H9 (cell line): ENCODE measurements at regions not wholly inside any gene's neighbourhood (a gene's known extent, or its start where the extent isn't known, plus 50 kb on each side); places are given as distances from the start of the nearest gene placed in this dataset.

ENCODE experiments used
- DNase-seq: peaks from one replicate; pipeline ENCODE4 v3.0.0-alpha.2; 2017
- H2AFZ ChIP-seq: one replicate; pipeline ENCODE4 v1.6.1; 2013; ENCODE audit warnings: mild to moderate bottlenecking, low read length, control low read depth, moderate library complexity
- H2AK5ac ChIP-seq: 2 replicates; pipeline ENCODE4 v1.6.1; 2013; ENCODE audit warnings: low read length, control low read depth, mixed read lengths; ENCODE audit not compliant: insufficient read length
- H2BK120ac ChIP-seq: one replicate; pipeline ENCODE4 v1.6.1; 2013; ENCODE audit warnings: low read depth, mild to moderate bottlenecking, low read length, control low read depth, inconsistent platforms; ENCODE audit not compliant: poor library complexity, severe bottlenecking
- H2BK12ac ChIP-seq: 2 replicates; pipeline ENCODE4 v1.6.1; 2013; ENCODE audit warnings: low read length, control low read depth, mixed read lengths, low read depth; ENCODE audit not compliant: insufficient read length
- H2BK15ac ChIP-seq: 2 replicates; pipeline ENCODE4 v1.6.1; 2013; ENCODE audit warnings: low read depth, low read length, control low read depth
- H2BK20ac ChIP-seq: one replicate; pipeline ENCODE4 v1.6.1; 2013; ENCODE audit warnings: low read depth, mild to moderate bottlenecking, low read length, control low read depth, inconsistent platforms; ENCODE audit not compliant: poor library complexity, severe bottlenecking
- H2BK5ac ChIP-seq: 2 replicates; pipeline ENCODE4 v1.6.1; 2013; ENCODE audit warnings: low read length, control low read depth, mixed read lengths; ENCODE audit not compliant: insufficient read length
- H3K14ac ChIP-seq: 2 replicates; pipeline ENCODE4 v1.6.1; 2013; ENCODE audit warnings: low read length, control low read depth; ENCODE audit not compliant: insufficient read depth
- H3K18ac ChIP-seq: 2 replicates; pipeline ENCODE4 v1.6.1; 2013; ENCODE audit warnings: low read depth, mild to moderate bottlenecking, mixed read lengths, low read length, control low read depth; ENCODE audit not compliant: insufficient read length
- H3K23ac ChIP-seq: 2 replicates; pipeline ENCODE4 v1.6.1; 2013; ENCODE audit warnings: low read length, control low read depth, mixed read lengths, low read depth; ENCODE audit not compliant: insufficient read length
- H3K23me2 ChIP-seq: 2 replicates; pipeline ENCODE4 v1.6.1; 2013; ENCODE audit warnings: low read depth, mild to moderate bottlenecking, mixed read lengths, low read length, control low read depth; ENCODE audit not compliant: insufficient read length, poor library complexity, severe bottlenecking
- H3K27ac ChIP-seq: 2 replicates; pipeline ENCODE4 v1.5.1; 2013; ENCODE audit warnings: low read length, control low read depth, mixed read lengths, low read depth; ENCODE audit not compliant: insufficient read length
- H3K27me3 ChIP-seq: 2 replicates; pipeline ENCODE4 v1.6.1; 2013; ENCODE audit warnings: low read length, control low read depth, inconsistent platforms; ENCODE audit not compliant: insufficient read depth
- H3K4ac ChIP-seq: 2 replicates; pipeline ENCODE4 v1.6.1; 2013; ENCODE audit warnings: low read depth, mild to moderate bottlenecking, control low read depth, inconsistent platforms, low read length, moderate library complexity
- H3K4me1 ChIP-seq: 2 replicates; pipeline ENCODE4 v1.6.1; 2013; ENCODE audit warnings: low read length, control low read depth, inconsistent platforms; ENCODE audit not compliant: insufficient read depth
- H3K4me2 ChIP-seq: 2 replicates; pipeline ENCODE4 v1.6.1; 2013; ENCODE audit warnings: low read length, control low read depth, mixed read lengths; ENCODE audit not compliant: insufficient read length, insufficient read depth
- H3K56ac ChIP-seq: 2 replicates; pipeline ENCODE4 v1.6.1; 2013; ENCODE audit warnings: low read depth, mild to moderate bottlenecking, mixed read lengths, low read length, control low read depth; ENCODE audit not compliant: insufficient read length
- H3K79me1 ChIP-seq: 2 replicates; pipeline ENCODE4 v1.6.1; 2013; ENCODE audit warnings: low read depth, mild to moderate bottlenecking, moderate library complexity, low read length, control low read depth, inconsistent platforms; ENCODE audit not compliant: insufficient read depth, poor library complexity, severe bottlenecking
- H3K79me2 ChIP-seq: 2 replicates; pipeline ENCODE4 v1.6.1; 2013; ENCODE audit warnings: low read length, control low read depth, inconsistent platforms; ENCODE audit not compliant: insufficient read depth
- H3K9ac ChIP-seq: 2 replicates; pipeline ENCODE4 v1.6.1; 2013; ENCODE audit warnings: low read length, control low read depth, mixed read lengths; ENCODE audit not compliant: insufficient read length; ENCODE audit errors: extremely low read depth
- H3K9me3 ChIP-seq: one replicate; pipeline ENCODE4 v1.6.1; 2013; ENCODE audit warnings: low read depth, low read length, inconsistent platforms; ENCODE audit not compliant: control insufficient read depth
- H3T11ph ChIP-seq: one replicate; pipeline ENCODE4 v1.6.1; 2013; ENCODE audit warnings: mild to moderate bottlenecking, low read length, control low read depth, inconsistent platforms
- H4K20me1 ChIP-seq: one replicate; pipeline ENCODE4 v1.6.1; 2013; ENCODE audit not compliant: control insufficient read depth, insufficient read length, insufficient read depth
- H4K5ac ChIP-seq: 2 replicates; pipeline ENCODE4 v1.6.1; 2013; ENCODE audit warnings: low read depth, mild to moderate bottlenecking, mixed read lengths, low read length, control low read depth; ENCODE audit not compliant: insufficient read length
- H4K8ac ChIP-seq: replicated peaks from 2 replicates; pipeline ENCODE4 v1.6.1; 2013; ENCODE audit warnings: low read length, control low read depth, mixed read lengths, low read depth; ENCODE audit not compliant: insufficient read length
- H4K91ac ChIP-seq: 2 replicates; pipeline ENCODE4 v1.6.1; 2013; ENCODE audit warnings: low read depth, mild to moderate bottlenecking, moderate library complexity, mixed read lengths, low read length, control low read depth; ENCODE audit not compliant: insufficient read length
- H3K27ac Mint-ChIP-seq, 3 experiments: 2 replicates in 2 of 3; 3 replicates in 1 of 3; pipeline ENCODE4 v1.8.0; 2020 to 2021; ENCODE audit warnings: mixed read lengths in 3 of 3, mild to moderate bottlenecking in 1 of 3, moderate library complexity in 1 of 3
- H3K27me3 Mint-ChIP-seq: 2 replicates; pipeline ENCODE4 v1.8.0; 2021; ENCODE audit warnings: low read depth, mild to moderate bottlenecking, moderate library complexity, mixed read lengths
- H3K36me3 Mint-ChIP-seq, 3 experiments: 2 replicates in 2 of 3; 3 replicates in 1 of 3; pipeline ENCODE4 v1.8.0; 2020 to 2021; ENCODE audit warnings: low read depth in 3 of 3, mixed read lengths in 3 of 3; ENCODE audit not compliant: insufficient read depth in 1 of 3
- H3K4me1 Mint-ChIP-seq, 2 experiments: 2 replicates each; pipeline ENCODE4 v1.8.0; 2020; ENCODE audit warnings: mixed read lengths in 2 of 2
- H3K4me3 Mint-ChIP-seq, 2 experiments: 2 replicates in 1 of 2; 3 replicates in 1 of 2; pipeline ENCODE4 v1.8.0; 2020 to 2021; ENCODE audit warnings: mild to moderate bottlenecking in 2 of 2, mixed read lengths in 2 of 2, moderate library complexity in 1 of 2
- H3K9me3 Mint-ChIP-seq, 2 experiments: 2 replicates in 1 of 2; 3 replicates in 1 of 2; pipeline ENCODE4 v1.8.0; 2020; ENCODE audit warnings: mild to moderate bottlenecking in 2 of 2, mixed read lengths in 2 of 2, moderate library complexity in 1 of 2
- WGBS: extraction: QIAGEN DNeasy Blood & Tissue Kit; methylation state at CpG from one replicate; pipeline ENCODE4 v1.1.7; 2013; ENCODE audit warnings: missing lambda C conversion rate, low lambda C conversion rate, mixed read lengths; ENCODE audit not compliant: insufficient read length; ENCODE audit errors: extremely low coverage; 5-methylcytosine and 5-hydroxymethylcytosine counted together
- TF ChIP-seq, protein P1 (sequence below): fragments of 200-600 bp; sonication (generic); conservative IDR thresholded peaks from 3 replicates; pipeline ENCODE4 v1.8.0; 2021; ENCODE audit warnings: antibody characterized with exemption, mild to moderate bottlenecking

DNA sequence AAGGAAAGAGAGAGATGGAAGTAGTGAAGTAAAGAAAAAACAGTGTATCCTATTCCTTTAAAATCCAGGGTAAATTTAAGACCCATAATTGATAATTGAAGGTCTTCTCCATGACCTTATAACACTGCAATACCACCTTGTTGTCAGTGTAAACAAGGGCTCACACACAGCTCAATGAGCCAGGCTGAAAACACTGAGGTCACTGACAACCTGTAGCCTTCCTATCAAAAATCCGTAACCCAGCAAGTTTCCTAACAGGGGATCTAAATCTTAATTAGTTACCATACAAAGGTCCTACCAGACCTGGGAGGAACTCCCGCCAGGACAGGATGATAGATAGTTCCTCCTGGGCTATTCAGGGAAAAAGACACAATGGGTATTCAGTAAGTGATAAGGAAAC is 1677.1 kb downstream of the OLFM4 start:
- H2BK15ac ChIP-seq: no peak overlapping the region
- H3T11ph ChIP-seq: no peak overlapping the region
- no peak overlapping the region for H3K4me2 ChIP-seq
- H4K20me1 ChIP-seq: no peaks in the 10 kb centered on the region
- no peak overlapping the region for H2AK5ac ChIP-seq
- no peak overlapping the region for H3K18ac ChIP-seq
- H3K23ac ChIP-seq: no peak overlapping the region
- Mint-ChIP-seq H3K27me3 (no peaks in the 10 kb centered on the region; the same call in 1 of the 2 replicates), H3K4me3 (no peak overlapping the region), H3K27ac (no peak overlapping the region), H3K4me1 (no peaks in the 10 kb centered on the region), H3K36me3 (peaks cover 9 to 40% (median 17%) of the 10 kb centered on the region in 3 experiments), H3K9me3 (peaks cover 17 to 27% of the 10 kb centered on the region in 2 experiments; a peak in 4 of 5 replicates)
- H3K79me2 ChIP-seq: no peaks in the 10 kb centered on the region
- no CpG with 5 or more reads among the region's 2 CpGs for WGBS
- H2AFZ ChIP-seq: no peak overlapping the region
- H2BK12ac ChIP-seq: no peak overlapping the region
- H3K4me1 ChIP-seq: no peaks in the 10 kb centered on the region
- H3K14ac ChIP-seq: no peak overlapping the region
- no peak overlapping the region for H4K5ac ChIP-seq
- H3K9me3 ChIP-seq: peaks cover 11% of the 10 kb centered on the region
- H3K56ac ChIP-seq: no peak overlapping the region
- H4K91ac ChIP-seq: no peak overlapping the region
- no peaks in the 10 kb centered on the region for H3K79me1 ChIP-seq
- H3K4ac ChIP-seq: no peak overlapping the region
- TF ChIP-seq, protein P1, sequence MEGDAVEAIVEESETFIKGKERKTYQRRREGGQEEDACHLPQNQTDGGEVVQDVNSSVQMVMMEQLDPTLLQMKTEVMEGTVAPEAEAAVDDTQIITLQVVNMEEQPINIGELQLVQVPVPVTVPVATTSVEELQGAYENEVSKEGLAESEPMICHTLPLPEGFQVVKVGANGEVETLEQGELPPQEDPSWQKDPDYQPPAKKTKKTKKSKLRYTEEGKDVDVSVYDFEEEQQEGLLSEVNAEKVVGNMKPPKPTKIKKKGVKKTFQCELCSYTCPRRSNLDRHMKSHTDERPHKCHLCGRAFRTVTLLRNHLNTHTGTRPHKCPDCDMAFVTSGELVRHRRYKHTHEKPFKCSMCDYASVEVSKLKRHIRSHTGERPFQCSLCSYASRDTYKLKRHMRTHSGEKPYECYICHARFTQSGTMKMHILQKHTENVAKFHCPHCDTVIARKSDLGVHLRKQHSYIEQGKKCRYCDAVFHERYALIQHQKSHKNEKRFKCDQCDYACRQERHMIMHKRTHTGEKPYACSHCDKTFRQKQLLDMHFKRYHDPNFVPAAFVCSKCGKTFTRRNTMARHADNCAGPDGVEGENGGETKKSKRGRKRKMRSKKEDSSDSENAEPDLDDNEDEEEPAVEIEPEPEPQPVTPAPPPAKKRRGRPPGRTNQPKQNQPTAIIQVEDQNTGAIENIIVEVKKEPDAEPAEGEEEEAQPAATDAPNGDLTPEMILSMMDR: no peak
- H3K23me2 ChIP-seq: no peaks in the 10 kb centered on the region
- H2BK5ac ChIP-seq: no peak overlapping the region
- no peak overlapping the region for H3K9ac ChIP-seq
- H2BK120ac ChIP-seq: no peak overlapping the region
- H2BK20ac ChIP-seq: no peak overlapping the region
- no peaks in the 10 kb centered on the region for H3K27me3 ChIP-seq
- H4K8ac ChIP-seq: no peak overlapping the region
- DNase-seq: no peak
- H3K27ac ChIP-seq: no peak overlapping the region
